ENCODE measurements at regions not wholly inside any gene's neighbourhood (a gene's known extent, or its start where the extent isn't known, plus 50 kb on each side); places are given as distances from the start of the nearest gene placed in this dataset.

- TF ChIP-seq, protein P1, sequence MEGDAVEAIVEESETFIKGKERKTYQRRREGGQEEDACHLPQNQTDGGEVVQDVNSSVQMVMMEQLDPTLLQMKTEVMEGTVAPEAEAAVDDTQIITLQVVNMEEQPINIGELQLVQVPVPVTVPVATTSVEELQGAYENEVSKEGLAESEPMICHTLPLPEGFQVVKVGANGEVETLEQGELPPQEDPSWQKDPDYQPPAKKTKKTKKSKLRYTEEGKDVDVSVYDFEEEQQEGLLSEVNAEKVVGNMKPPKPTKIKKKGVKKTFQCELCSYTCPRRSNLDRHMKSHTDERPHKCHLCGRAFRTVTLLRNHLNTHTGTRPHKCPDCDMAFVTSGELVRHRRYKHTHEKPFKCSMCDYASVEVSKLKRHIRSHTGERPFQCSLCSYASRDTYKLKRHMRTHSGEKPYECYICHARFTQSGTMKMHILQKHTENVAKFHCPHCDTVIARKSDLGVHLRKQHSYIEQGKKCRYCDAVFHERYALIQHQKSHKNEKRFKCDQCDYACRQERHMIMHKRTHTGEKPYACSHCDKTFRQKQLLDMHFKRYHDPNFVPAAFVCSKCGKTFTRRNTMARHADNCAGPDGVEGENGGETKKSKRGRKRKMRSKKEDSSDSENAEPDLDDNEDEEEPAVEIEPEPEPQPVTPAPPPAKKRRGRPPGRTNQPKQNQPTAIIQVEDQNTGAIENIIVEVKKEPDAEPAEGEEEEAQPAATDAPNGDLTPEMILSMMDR (conservative IDR thresholded peaks at IDR 0.05; ENCODE audit: low read length): no peak
- TF ChIP-seq EZH2phosphoT487 (IDR thresholded peaks at IDR 0.05; ENCODE audit: borderline replicate concordance): no peak
These were observed 813.0 kb downstream of the DHX35 start for GRCh38 chr20:39775110-39775509.
